ENCODE measurements at regions not wholly inside any gene's neighbourhood (a gene's known extent, or its start where the extent isn't known, plus 50 kb on each side); places are given as distances from the start of the nearest gene placed in this dataset.

DNA sequence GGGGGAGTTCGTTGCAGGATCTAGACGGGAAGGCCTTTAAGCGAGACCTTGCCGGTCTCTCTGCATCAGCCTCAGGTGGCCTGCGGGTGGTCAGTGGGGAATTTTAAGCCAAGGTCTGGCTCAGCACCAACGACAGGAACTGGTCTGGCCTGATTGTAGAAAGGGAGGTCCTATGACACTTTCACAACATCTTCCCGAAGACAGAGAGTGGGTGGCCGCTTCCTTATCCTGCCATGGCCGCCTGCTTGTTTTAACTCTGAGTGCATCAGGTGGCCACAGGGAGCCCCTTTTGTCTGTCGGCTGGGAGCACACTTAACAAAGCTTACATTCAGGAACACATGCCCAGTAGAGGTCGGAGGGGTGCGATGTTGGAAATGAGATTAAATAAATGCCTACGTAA lies 363.7 kb upstream of the MYT1L start:
- Histone ChIP-seq H3K4me3 (no peak overlapping the region), H3K4me1 (replicated peaks) (no peaks in the 10 kb centered on the region), H3K36me3 (no peaks in the 10 kb centered on the region), H3K27ac (no peak overlapping the region), H3K9me3 (no peaks in the 10 kb centered on the region), H3K27me3 (replicated peaks; ENCODE audit: insufficient read depth) (no peaks in the 10 kb centered on the region)
- WGBS, result 68% methylated on average over 13 of the region's 13 CpGs
- TF ChIP-seq POLR2A (IDR thresholded peaks at IDR 0.05) (no peak), POLR2AphosphoS5 (IDR thresholded peaks at IDR 0.05) (no peak)
- TF ChIP-seq, protein P1, sequence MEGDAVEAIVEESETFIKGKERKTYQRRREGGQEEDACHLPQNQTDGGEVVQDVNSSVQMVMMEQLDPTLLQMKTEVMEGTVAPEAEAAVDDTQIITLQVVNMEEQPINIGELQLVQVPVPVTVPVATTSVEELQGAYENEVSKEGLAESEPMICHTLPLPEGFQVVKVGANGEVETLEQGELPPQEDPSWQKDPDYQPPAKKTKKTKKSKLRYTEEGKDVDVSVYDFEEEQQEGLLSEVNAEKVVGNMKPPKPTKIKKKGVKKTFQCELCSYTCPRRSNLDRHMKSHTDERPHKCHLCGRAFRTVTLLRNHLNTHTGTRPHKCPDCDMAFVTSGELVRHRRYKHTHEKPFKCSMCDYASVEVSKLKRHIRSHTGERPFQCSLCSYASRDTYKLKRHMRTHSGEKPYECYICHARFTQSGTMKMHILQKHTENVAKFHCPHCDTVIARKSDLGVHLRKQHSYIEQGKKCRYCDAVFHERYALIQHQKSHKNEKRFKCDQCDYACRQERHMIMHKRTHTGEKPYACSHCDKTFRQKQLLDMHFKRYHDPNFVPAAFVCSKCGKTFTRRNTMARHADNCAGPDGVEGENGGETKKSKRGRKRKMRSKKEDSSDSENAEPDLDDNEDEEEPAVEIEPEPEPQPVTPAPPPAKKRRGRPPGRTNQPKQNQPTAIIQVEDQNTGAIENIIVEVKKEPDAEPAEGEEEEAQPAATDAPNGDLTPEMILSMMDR (IDR thresholded peaks at IDR 0.05), result no peak
- no peak for DNase-seq (ENCODE audit: low spot score)
- intact Hi-C loops (cut with DNase I), result no loop called here

DNA sequence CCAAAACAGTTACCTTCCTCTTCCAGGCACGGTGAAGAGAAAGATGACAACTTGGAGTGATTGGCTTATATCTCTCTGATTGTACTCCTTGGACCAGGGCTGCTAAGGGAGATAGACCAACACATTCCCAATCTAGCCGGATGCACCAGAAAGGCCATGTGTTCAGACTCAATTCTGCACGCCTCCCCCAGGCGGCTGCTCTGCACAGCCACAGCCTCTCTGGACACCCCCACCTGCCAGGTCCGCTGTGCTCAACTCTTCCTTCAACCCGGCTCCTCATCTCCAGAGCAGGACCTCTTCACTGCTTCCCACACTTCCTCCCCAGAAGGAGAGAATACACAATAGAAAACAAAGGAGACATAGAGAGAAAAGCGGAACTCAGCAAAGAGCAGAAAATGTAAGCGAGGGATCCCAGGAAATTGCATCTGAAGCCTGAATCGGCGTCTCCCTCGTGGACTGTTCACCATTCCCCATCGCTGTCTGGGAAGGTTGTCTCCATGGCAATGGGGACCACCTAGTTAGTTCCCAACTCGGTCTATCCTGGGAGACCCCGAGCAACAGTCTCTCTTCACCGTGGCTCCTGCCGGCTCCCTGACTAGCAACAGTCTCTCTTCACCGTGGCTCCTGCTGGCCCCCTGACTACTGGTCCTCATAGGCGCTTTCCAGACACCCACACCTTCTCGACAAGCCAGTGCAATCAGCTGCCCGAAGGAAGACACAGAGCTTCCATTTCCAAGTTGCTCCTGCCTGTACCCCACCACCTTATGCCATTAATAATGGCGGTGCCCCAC lies 361.7 kb upstream of the MYT1L start:
- Histone ChIP-seq H3K27me3 (replicated peaks; ENCODE audit: insufficient read depth) (no peaks in the 10 kb centered on the region), H3K9me3 (no peaks in the 10 kb centered on the region), H3K4me1 (replicated peaks) (no peaks in the 10 kb centered on the region), H3K27ac (no peak overlapping the region), H3K36me3 (no peaks in the 10 kb centered on the region), H3K4me3 (no peak overlapping the region)
- intact Hi-C loops (cut with DNase I), result no loop called here
- TF ChIP-seq POLR2AphosphoS5 (IDR thresholded peaks at IDR 0.05) (no peak), POLR2A (IDR thresholded peaks at IDR 0.05) (no peak)
- TF ChIP-seq, protein P1 (IDR thresholded peaks at IDR 0.05), result no peak
- no peak for DNase-seq (ENCODE audit: low spot score)
- 93% methylated on average over 21 of the region's 21 CpGs for WGBS

DNA sequence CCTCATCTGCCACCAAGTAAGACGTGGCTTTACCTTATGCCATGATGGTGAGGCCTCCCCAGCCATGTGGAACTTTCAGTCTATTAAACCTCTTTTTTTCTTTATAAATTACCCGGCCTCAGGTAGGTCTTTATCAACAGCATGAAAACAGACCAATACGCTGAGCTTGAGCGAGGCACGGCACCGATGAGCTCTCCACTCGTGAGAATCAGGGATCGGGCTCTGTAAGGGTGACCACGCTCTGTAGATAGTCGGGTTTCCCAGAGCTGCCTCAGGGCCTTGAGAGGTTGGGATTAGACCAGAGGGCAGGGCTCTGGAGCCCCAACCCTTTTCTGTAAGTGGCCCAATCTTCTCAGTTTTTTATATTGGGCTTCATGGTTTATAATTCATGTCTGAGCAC lies 360.3 kb upstream of the MYT1L start:
- Histone ChIP-seq H3K36me3 (no peaks in the 10 kb centered on the region), H3K4me3 (no peak overlapping the region), H3K27me3 (replicated peaks; ENCODE audit: insufficient read depth) (no peaks in the 10 kb centered on the region), H3K4me1 (replicated peaks) (no peaks in the 10 kb centered on the region), H3K27ac (no peak overlapping the region), H3K9me3 (no peaks in the 10 kb centered on the region)
- TF ChIP-seq, protein P1 (IDR thresholded peaks at IDR 0.05), result no peak
- TF ChIP-seq POLR2A (IDR thresholded peaks at IDR 0.05) (no peak), POLR2AphosphoS5 (IDR thresholded peaks at IDR 0.05) (no peak)
- DNase-seq (ENCODE audit: low spot score), result no peak
- intact Hi-C loops (cut with DNase I), result no loop called here
- 92% methylated on average over 10 of the region's 10 CpGs for WGBS

DNA sequence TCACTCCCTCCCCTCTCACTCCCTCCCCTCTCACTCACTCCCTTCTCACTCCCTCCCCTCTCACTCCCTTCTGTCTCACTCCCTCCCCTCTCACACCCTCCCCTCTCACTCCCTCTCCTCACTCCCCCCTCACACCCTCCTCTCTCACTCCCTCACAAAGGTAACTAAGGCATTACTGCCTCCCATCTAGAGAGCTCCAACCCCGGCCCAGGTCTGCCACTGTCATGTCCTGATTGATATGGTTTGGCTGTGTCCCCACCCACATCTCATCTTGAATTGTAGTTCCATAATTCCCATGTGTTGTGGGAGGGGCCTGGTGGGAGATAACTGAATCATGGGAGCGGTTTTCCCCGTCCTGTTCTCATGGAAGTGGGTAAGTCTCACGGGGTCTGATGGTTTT lies 359.9 kb upstream of the MYT1L start:
- H3K9me3 ChIP-seq, result no peaks in the 10 kb centered on the region
- no peak overlapping the region for H3K4me3 ChIP-seq
- H3K27ac ChIP-seq, result no peak overlapping the region
- intact Hi-C loops (cut with DNase I), result no loop called here
- H3K36me3 ChIP-seq, result no peaks in the 10 kb centered on the region
- no peaks in the 10 kb centered on the region for H3K4me1 ChIP-seq (replicated peaks)
- WGBS, result 82% methylated on average over 4 of the region's 4 CpGs
- no peaks in the 10 kb centered on the region for H3K27me3 ChIP-seq (replicated peaks; ENCODE audit: insufficient read depth)
- no peak for DNase-seq (ENCODE audit: low spot score)
- TF ChIP-seq, protein P1 (IDR thresholded peaks at IDR 0.05), result no peak
- TF ChIP-seq POLR2A (IDR thresholded peaks at IDR 0.05) (no peak), POLR2AphosphoS5 (IDR thresholded peaks at IDR 0.05) (no peak)

DNA sequence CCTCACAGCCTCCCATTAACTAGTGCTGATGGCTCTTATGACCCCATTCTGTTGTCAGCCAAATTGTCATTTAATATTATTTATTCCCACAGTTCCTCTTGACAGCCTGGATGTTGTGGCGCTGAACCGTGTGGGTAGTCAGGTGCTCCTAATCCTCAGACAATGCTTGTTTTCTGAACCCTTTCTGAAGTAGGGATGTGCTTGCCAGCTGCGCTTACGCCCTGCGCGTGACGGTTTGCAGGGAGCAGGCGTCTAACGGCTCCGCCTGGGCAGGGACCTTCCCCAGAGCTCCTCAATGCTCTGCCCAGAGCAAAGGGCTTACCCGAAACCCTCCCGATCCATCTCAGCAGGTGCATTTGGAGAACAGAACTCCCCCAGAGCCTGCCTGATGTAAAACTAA lies 358.2 kb upstream of the MYT1L start:
- no peaks in the 10 kb centered on the region for H3K9me3 ChIP-seq
- no peak overlapping the region for H3K27ac ChIP-seq
- H3K36me3 ChIP-seq, result no peaks in the 10 kb centered on the region
- no peaks in the 10 kb centered on the region for H3K4me1 ChIP-seq (replicated peaks)
- H3K27me3 ChIP-seq (replicated peaks; ENCODE audit: insufficient read depth), result no peaks in the 10 kb centered on the region
- no peak for DNase-seq (ENCODE audit: low spot score)
- WGBS, result 96% methylated on average over 12 of the region's 12 CpGs
- intact Hi-C loops (cut with DNase I), result no loop called here
- TF ChIP-seq, protein P1 (IDR thresholded peaks at IDR 0.05), result no peak
- no peak for TF ChIP-seq POLR2A (IDR thresholded peaks at IDR 0.05)
- TF ChIP-seq POLR2AphosphoS5 (IDR thresholded peaks at IDR 0.05), result no peak
- H3K4me3 ChIP-seq, result no peak overlapping the region
